ENCODE measurements at regions not wholly inside any gene's neighbourhood (a gene's known extent, or its start where the extent isn't known, plus 50 kb on each side); places are given as distances from the start of the nearest gene placed in this dataset.

GRCh38 chr18:66759050-66759828 is 155.3 kb upstream of the CDH19 start:
- Histone ChIP-seq H3K79me2 (ENCODE audit: insufficient read depth, low read length) (no peaks in the 10 kb centered on the region), H3K4me2 (ENCODE audit: low read length) (no peak overlapping the region), H3K27ac (ENCODE audit: low read depth, low read length) (no peak overlapping the region), H3K4me3 (replicated peaks in 1 of 2; ENCODE audit: low read depth in 1 of 2, low read length in 2 of 2) (no peak overlapping the region), H3K9me2 (ENCODE audit: insufficient read depth) (no peaks in the 10 kb centered on the region), H3K9ac (ENCODE audit: low read length) (no peak overlapping the region), H3K36me3 (ENCODE audit: control insufficient read depth in 1 of 2, insufficient read depth in 2 of 2, low read length in 2 of 2) (no peaks in the 10 kb centered on the region), H4K20me1 (ENCODE audit: insufficient read depth) (no peaks in the 10 kb centered on the region), H3K9me3 (ENCODE audit: control insufficient read depth in 1 of 2, insufficient read depth in 1 of 2, low read depth in 1 of 2, low read length in 2 of 2) (peaks cover 10 to 16% of the 10 kb centered on the region in 2 experiments; a peak in 2 of 4 replicates), H2AFZ (ENCODE audit: low read depth, low read length, poor library complexity, severe bottlenecking) (no peak overlapping the region), H3K4me1 (ENCODE audit: control insufficient read depth in 1 of 2, insufficient read depth in 2 of 2, low read length in 2 of 2) (no peaks in the 10 kb centered on the region), H3K27me3 (ENCODE audit: insufficient read depth, low read length) (no peaks in the 10 kb centered on the region)
- intact Hi-C loops (cut with micrococcal nuclease) = no loop called here
- no TSS peak for BruUV-seq (replicated peaks)
- ChIA-PET POLR2A (no interaction called here), RAD21 (ENCODE audit: low non-redundant PET in 1 of 2, low total read pairs in 2 of 2, uncharacterized antibody in 2 of 2, unreplicated experiment in 2 of 2) (no interaction called here), CTCF (no interaction called here)
- no peak for ATAC-seq
- TF ChIP-seq TCF7L2 (IDR thresholded peaks at IDR 0.05; ENCODE audit: borderline replicate concordance, extremely low read depth, insufficient read depth, insufficient read length) (no peak), EGR1 (IDR thresholded peaks at IDR 0.05; ENCODE audit: low read depth) (no peak), EZH2 (IDR thresholded peaks at IDR 0.05) (no peak), EZH2phosphoT487 (IDR thresholded peaks at IDR 0.05; ENCODE audit: borderline replicate concordance) (no peak), POLR2AphosphoS5 (IDR thresholded peaks at IDR 0.05; ENCODE audit: low read depth, low read length) (no peak), FOSL1 (IDR thresholded peaks at IDR 0.05; ENCODE audit: low read depth) (no peak), CBX3 (IDR thresholded peaks at IDR 0.05; ENCODE audit: low read depth) (no peak), CTCF (IDR thresholded peaks at IDR 0.05 in 2 of 3, conservative IDR thresholded peaks at IDR 0.05 in 1 of 3; ENCODE audit: borderline replicate concordance in 1 of 3, insufficient read depth in 1 of 3, low read depth in 2 of 3, low read length in 2 of 3) (no peak), REST (IDR thresholded peaks at IDR 0.05; ENCODE audit: low read depth) (no peak), YY1 (IDR thresholded peaks at IDR 0.05; ENCODE audit: extremely low read depth, insufficient replicate concordance, low read depth, low read length) (no peak), ELF1 (IDR thresholded peaks at IDR 0.05; ENCODE audit: borderline replicate concordance, low read depth) (no peak), ZBTB33 (IDR thresholded peaks at IDR 0.05; ENCODE audit: extremely low read depth, insufficient replicate concordance, low read length) (no peak), CEBPB (IDR thresholded peaks at IDR 0.05; ENCODE audit: low read depth) (no peak), RAD21 (IDR thresholded peaks at IDR 0.05; ENCODE audit: low read depth) (no peak), MAX (IDR thresholded peaks at IDR 0.05) (no peak), ZNF274 (IDR thresholded peaks at IDR 0.05; ENCODE audit: low read depth, low read length) (no peak), SIN3A (IDR thresholded peaks at IDR 0.05; ENCODE audit: low read depth) (no peak), SP1 (IDR thresholded peaks at IDR 0.05; ENCODE audit: low read depth) (no peak), SRF (IDR thresholded peaks at IDR 0.05; ENCODE audit: low read depth) (no peak)
- DNase-seq (ENCODE audit: low read depth, low spot score) = no peak

All from HCT116 (cell line).